Endothelial cell of umbilical vein (primary cell): ENCODE measurements at regions not wholly inside any gene's neighbourhood (a gene's known extent, or its start where the extent isn't known, plus 50 kb on each side); places are given as distances from the start of the nearest gene placed in this dataset.

ENCODE experiments used
- EZH2 ChIP-seq: IDR thresholded peaks from 2 replicates; pipeline ENCODE4 v1.6.1; 2012; ENCODE audit warnings: borderline replicate concordance, low read depth, mild to moderate bottlenecking, moderate library complexity, low read length, inconsistent platforms; ENCODE audit not compliant: severe bottlenecking
- MAX ChIP-seq: IDR thresholded peaks from 2 replicates; pipeline ENCODE4 v1.6.1; 2011; ENCODE audit not compliant: insufficient read depth, insufficient read length
- MYC ChIP-seq: IDR thresholded peaks from one replicate; pipeline ENCODE4 v1.6.1; 2011; ENCODE audit warnings: mild to moderate bottlenecking, low read depth, low read length

GRCh38 chr5:57750891-57751290 is 268.3 kb upstream of the ACTBL2 start:
- no peak for TF ChIP-seq MYC
- TF ChIP-seq MAX: no peak
- no peak for TF ChIP-seq EZH2
